ENCODE measurements at regions not wholly inside any gene's neighbourhood (a gene's known extent, or its start where the extent isn't known, plus 50 kb on each side); places are given as distances from the start of the nearest gene placed in this dataset.
"Not testable (repeated sequence)": the region's sequence is repeated elsewhere in the genome, so short reads cannot be mapped to it uniquely, and the experiment has no call there.

DNA sequence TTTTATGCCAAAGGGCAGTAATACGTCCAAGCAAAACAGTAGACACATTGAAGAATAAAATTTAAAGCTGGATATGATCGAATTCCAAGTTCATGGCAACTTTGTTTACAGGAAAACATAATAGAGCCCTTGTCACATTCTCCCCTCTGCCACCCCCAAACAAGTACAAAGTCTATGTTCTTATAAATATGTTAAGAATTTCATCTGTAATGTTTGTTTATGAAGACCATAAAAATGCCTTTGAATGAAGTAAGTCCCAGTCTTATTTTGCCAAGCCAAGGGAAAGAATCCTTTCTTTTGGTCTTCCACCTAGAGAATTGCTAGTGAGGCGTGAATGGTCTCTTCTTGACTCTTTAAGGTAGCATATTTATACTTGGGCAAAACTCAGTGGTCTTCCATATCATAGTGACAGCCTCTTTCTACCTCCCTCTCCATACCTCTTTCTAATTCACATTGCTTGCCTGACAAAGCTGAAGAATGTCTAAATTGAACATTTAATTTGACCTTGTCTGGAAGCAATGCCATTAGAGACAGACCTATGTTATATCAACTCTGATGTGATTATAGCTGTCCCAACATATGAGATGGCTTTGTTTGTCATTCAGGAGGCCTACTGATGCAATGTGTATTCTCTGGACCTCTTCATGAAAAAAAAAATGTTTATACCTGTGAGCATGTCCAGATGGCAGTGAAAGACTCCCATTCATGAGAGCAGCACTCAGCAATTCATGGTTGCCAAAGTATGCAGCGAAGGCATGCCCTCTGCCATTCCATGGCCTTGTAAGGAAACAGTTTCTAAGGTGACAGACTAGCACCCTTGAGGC lies 70.6 kb upstream of the CCN2 start:
- no peak for DNase-seq (ENCODE audit: low spot score in 2 of 2)
- Histone ChIP-seq H3K27me3 (no peaks in the 10 kb centered on the region), H3K36me3 (no peaks in the 10 kb centered on the region), H3K27ac (no peak overlapping the region), H3K4me3 (no peak overlapping the region), H3K9me3 (no peaks in the 10 kb centered on the region), H3K4me1 (peaks cover 0 to 10% of the 10 kb centered on the region in 2 donors)
- TF ChIP-seq, protein P1, sequence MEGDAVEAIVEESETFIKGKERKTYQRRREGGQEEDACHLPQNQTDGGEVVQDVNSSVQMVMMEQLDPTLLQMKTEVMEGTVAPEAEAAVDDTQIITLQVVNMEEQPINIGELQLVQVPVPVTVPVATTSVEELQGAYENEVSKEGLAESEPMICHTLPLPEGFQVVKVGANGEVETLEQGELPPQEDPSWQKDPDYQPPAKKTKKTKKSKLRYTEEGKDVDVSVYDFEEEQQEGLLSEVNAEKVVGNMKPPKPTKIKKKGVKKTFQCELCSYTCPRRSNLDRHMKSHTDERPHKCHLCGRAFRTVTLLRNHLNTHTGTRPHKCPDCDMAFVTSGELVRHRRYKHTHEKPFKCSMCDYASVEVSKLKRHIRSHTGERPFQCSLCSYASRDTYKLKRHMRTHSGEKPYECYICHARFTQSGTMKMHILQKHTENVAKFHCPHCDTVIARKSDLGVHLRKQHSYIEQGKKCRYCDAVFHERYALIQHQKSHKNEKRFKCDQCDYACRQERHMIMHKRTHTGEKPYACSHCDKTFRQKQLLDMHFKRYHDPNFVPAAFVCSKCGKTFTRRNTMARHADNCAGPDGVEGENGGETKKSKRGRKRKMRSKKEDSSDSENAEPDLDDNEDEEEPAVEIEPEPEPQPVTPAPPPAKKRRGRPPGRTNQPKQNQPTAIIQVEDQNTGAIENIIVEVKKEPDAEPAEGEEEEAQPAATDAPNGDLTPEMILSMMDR (IDR thresholded peaks at IDR 0.05): no peak
- intact Hi-C loops (cut with DNase I): no loop called here

DNA sequence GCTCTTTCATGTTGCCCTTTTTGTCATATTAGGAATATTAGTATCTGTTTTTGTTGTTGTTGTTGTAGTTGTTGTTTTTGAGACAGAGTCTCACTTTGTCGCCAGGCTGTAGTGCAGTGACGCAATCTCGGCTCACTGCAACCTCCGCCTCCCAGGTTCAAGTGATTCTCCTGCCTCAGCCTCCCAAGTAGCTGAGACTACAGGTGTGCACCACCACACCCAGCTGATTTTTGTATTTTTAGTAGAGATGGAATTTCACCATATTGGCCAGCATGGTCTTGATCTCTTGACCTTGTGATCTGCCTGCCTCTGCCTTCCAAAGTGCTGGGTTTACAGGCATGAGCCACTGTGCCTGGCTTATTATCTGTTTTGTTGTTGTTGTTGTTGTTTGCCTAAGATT lies 69.7 kb upstream of the CCN2 start:
- DNase-seq (ENCODE audit: low spot score in 2 of 2); H3K4me3 ChIP-seq; H3K27me3 ChIP-seq; H3K36me3 ChIP-seq; H3K4me1 ChIP-seq; H3K9me3 ChIP-seq; intact Hi-C loops (cut with DNase I): not testable (repeated sequence)
- H3K27ac ChIP-seq: peak overlapping the region; percentile 73 to 82

DNA sequence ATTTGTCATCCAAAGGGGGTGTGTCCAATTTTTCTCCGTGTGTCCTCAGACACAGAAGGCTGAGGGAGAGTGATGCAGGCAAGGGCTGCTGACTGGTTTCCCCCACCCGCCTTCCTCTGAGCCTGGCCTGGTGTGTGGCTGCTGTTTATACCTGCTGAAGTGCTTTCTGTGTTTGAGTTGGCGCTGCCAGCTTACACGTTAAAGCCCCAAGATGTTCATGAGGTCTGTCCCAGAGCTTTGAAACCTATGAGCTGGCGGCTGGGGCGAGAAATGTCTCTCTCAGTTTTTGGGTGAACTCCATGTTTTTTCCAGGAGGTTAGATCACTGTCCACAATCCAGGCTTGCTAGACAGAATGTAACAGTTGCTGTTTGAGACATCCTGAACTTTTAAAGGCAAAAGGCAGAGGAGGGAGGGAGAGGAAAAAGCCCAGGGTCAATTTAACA lies 69.0 kb upstream of the CCN2 start:
- Histone ChIP-seq H3K27ac (peak overlapping the region; percentile 73 to 82), H3K27me3 (no peaks in the 10 kb centered on the region), H3K4me3 (no peak overlapping the region), H3K36me3 (no peaks in the 10 kb centered on the region), H3K9me3 (no peaks in the 10 kb centered on the region), H3K4me1 (peaks cover 0 to 10% of the 10 kb centered on the region in 2 donors)
- DNase-seq (ENCODE audit: low spot score in 2 of 2): peak; percentile 55 to 84
- TF ChIP-seq, protein P1 (IDR thresholded peaks at IDR 0.05): no peak
- intact Hi-C loops (cut with DNase I): no loop called here

DNA sequence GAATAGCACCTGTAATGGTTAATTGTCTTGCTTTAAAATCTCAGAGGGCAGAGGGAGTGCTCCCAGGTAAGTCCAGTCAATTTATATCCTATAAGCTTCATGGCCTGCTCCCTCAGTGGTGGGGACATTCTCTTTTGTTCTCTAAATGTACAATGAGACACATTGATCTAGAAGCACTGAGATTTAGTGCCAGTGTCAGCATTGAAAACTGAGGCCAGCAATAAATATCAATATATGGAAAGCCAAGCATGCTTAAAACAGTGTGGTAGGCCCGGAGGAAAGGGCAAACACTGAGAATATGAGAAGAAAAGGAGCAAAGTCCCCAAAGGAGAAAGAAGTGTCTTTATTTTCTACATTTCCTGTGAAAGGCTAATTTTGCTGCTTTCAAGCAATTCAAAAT lies 68.4 kb upstream of the CCN2 start:
- DNase-seq (ENCODE audit: low spot score in 2 of 2): no peak
- H3K36me3 ChIP-seq: no peaks in the 10 kb centered on the region
- TF ChIP-seq, protein P1 (IDR thresholded peaks at IDR 0.05): no peak
- H3K9me3 ChIP-seq: no peaks in the 10 kb centered on the region
- H3K27me3 ChIP-seq: no peaks in the 10 kb centered on the region
- H3K27ac ChIP-seq: peak overlapping the region; percentile 73 to 82
- H3K4me1 ChIP-seq: peaks cover 0 to 10% of the 10 kb centered on the region in 2 donors
- no peak overlapping the region for H3K4me3 ChIP-seq
- intact Hi-C loops (cut with DNase I): no loop called here

DNA sequence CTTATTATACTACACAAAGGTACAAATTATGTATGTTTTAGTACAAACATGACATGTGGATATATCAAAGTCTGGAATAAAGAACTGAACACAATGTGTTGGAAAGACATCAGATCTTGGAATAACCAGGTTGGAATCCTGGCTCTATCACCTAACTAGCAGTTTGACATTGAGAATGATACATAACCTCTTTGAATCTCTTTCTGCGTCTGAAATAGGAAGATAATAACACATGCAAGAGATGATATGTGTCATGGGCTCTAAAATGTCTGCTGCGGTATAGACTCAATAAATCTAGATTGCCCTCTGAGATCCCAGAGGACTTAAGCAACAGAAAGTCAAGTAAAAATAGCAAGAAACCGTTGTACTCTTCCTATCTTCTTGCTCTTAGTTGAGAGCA lies 66.8 kb upstream of the CCN2 start:
- no peak overlapping the region for H3K27ac ChIP-seq
- H3K27me3 ChIP-seq: no peaks in the 10 kb centered on the region
- H3K4me3 ChIP-seq: no peak overlapping the region
- TF ChIP-seq, protein P1 (IDR thresholded peaks at IDR 0.05): no peak
- intact Hi-C loops (cut with DNase I): no loop called here
- H3K36me3 ChIP-seq: no peaks in the 10 kb centered on the region
- no peak for DNase-seq (ENCODE audit: low spot score in 2 of 2)
- no peaks in the 10 kb centered on the region for H3K9me3 ChIP-seq
- H3K4me1 ChIP-seq: peaks cover 0 to 10% of the 10 kb centered on the region in 2 donors

DNA sequence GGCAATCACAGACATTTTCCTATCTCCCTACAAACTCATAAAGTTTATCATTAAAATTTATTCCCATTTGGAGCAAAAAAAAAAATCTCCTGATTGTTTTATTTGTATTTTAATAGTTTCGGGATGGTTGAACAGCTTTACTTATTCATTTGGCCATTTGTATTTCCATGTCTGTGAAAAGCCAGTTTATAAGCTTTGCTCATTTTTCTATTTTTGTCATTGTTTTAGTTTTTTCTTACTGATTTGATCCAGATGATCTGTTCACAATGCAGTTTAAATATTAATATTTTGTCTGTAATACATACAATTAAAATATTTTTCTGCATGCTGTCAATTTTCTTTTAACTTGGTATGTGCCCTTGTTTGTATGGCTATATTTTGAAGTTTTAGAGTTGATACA lies 65.2 kb upstream of the CCN2 start:
- TF ChIP-seq, protein P1 (IDR thresholded peaks at IDR 0.05): no peak
- no peaks in the 10 kb centered on the region for H3K9me3 ChIP-seq
- H3K27me3 ChIP-seq: no peaks in the 10 kb centered on the region
- no peak overlapping the region for H3K4me3 ChIP-seq
- H3K36me3 ChIP-seq: no peaks in the 10 kb centered on the region
- no peak for DNase-seq (ENCODE audit: low spot score in 2 of 2)
- intact Hi-C loops (cut with DNase I): no loop called here
- peaks cover 0 to 10% of the 10 kb centered on the region in 2 donors for H3K4me1 ChIP-seq
- H3K27ac ChIP-seq: no peak overlapping the region

Measured in ascending aorta (tissue), 2 donors.